ENCODE measurements at regions not wholly inside any gene's neighbourhood (a gene's known extent, or its start where the extent isn't known, plus 50 kb on each side); places are given as distances from the start of the nearest gene placed in this dataset.

DNA sequence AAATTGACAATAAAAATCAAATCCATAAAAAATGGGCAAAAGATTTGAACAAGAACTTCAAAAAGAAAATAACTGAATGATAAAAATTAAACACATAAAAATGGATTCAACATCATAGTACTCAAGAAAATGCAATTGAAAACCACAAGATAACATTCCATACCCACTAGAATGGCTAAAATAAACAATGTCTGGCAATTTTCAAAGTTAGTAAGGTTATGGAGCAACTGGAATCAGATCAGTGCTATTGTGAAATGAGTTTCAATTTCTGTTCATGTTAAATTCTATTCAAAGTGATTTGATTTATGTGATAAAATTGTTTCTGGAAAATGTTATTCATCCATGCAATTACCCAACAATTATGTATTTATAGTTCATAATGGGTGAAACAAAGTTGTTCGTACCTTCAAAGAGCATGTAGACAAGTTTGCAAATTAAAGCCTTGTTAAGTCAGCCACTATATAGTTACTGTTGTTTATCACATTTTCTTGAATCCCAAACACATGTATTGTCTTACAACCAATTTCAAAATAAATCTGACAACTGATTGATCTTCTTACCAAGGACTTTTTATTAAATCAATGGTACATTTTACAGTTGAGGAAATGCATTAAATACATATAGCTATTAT lies 151.5 kb upstream of the CENPW start:
- intact Hi-C loops (cut with micrococcal nuclease), result no loop called here
- no peaks in the 10 kb centered on the region for H3K9me3 Mint-ChIP-seq
- no peaks in the 10 kb centered on the region for H3K27me3 Mint-ChIP-seq
- CTCF ChIA-PET, result interaction anchor here (1.3 kb wide), 1 partner anchor 13 kb away, joined by 4 read pairs; no protein-coding TSS in a partner anchor
- TF ChIP-seq, protein P1, sequence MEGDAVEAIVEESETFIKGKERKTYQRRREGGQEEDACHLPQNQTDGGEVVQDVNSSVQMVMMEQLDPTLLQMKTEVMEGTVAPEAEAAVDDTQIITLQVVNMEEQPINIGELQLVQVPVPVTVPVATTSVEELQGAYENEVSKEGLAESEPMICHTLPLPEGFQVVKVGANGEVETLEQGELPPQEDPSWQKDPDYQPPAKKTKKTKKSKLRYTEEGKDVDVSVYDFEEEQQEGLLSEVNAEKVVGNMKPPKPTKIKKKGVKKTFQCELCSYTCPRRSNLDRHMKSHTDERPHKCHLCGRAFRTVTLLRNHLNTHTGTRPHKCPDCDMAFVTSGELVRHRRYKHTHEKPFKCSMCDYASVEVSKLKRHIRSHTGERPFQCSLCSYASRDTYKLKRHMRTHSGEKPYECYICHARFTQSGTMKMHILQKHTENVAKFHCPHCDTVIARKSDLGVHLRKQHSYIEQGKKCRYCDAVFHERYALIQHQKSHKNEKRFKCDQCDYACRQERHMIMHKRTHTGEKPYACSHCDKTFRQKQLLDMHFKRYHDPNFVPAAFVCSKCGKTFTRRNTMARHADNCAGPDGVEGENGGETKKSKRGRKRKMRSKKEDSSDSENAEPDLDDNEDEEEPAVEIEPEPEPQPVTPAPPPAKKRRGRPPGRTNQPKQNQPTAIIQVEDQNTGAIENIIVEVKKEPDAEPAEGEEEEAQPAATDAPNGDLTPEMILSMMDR (IDR thresholded peaks at IDR 0.05), result no peak
- H3K4me3 Mint-ChIP-seq, result no peak overlapping the region
- DNase-seq (no peak), ATAC-seq (no peak)
- H3K4me1 Mint-ChIP-seq (ENCODE audit: low read depth), result no peaks in the 10 kb centered on the region
- H3K36me3 Mint-ChIP-seq (ENCODE audit: low read depth), result no peaks in the 10 kb centered on the region
- POLR2A ChIA-PET, result no interaction called here
- H3K27ac Mint-ChIP-seq, result no peak overlapping the region

DNA sequence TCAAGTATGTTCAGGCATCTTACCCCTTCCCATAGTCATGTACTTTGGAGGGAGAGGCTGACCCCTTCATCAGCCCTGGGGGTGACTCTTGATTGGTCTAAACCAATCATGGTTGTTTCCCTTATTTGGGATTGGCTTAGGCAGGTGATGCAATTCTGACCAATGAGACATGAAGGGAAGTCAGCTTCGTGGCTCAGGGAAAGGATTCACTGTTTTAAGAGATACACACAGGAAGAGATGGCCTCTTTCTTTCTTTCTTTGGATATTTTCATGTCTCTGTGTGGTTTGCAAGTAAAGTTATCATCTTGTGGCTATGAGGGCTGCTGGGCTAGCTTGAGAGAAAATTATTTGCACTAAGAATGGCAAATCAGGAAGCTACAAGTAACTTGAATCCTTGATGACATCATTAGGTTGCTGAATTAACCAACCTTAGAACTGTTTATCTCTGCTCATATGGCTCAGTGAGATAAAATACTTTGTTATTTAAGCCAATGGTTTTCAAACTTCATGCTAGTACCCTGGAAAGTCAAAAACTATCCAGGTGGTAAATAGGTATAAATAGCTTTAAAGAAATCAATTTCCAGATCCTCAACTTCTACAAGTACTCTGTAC lies 144.2 kb upstream of the CENPW start:
- no peaks in the 10 kb centered on the region for H3K9me3 Mint-ChIP-seq
- intact Hi-C loops (cut with micrococcal nuclease), result no loop called here
- ChIA-PET CTCF (no interaction called here), POLR2A (no interaction called here)
- H3K27me3 Mint-ChIP-seq, result no peaks in the 10 kb centered on the region
- H3K27ac Mint-ChIP-seq, result no peak overlapping the region
- H3K36me3 Mint-ChIP-seq (ENCODE audit: low read depth), result no peaks in the 10 kb centered on the region
- no peak for DNase-seq
- TF ChIP-seq, protein P1 (IDR thresholded peaks at IDR 0.05), result no peak
- no peaks in the 10 kb centered on the region for H3K4me1 Mint-ChIP-seq (ENCODE audit: low read depth)
- no peak overlapping the region for H3K4me3 Mint-ChIP-seq
- no peak for ATAC-seq

DNA sequence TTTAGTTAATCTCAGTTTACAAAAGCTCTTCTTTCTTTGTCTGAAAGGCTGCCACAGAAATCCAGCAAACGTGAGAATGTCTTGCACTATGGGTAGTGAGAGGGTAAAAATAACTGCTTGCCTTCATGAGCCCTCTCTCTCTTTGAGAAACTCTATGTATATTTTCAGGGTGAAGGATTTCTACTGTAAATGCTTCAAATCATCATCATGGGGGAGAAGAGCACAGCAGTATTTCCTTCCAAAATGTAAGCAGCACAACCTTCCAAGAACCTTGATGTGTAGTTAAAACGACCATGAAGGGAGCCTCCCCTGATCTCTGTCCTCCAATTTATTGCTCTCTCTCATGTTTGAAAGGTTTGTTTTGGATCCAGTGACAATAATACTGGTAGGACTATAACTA lies 141.3 kb upstream of the CENPW start:
- Mint-ChIP-seq H3K4me3 (no peak overlapping the region), H3K9me3 (no peaks in the 10 kb centered on the region), H3K36me3 (ENCODE audit: low read depth) (no peaks in the 10 kb centered on the region), H3K4me1 (ENCODE audit: low read depth) (no peaks in the 10 kb centered on the region), H3K27ac (no peak overlapping the region), H3K27me3 (no peaks in the 10 kb centered on the region)
- no peak for DNase-seq
- ChIA-PET CTCF (interaction anchor here (1.1 kb wide), 1 partner anchor 31 kb away, joined by 3 read pairs; no protein-coding TSS in a partner anchor), POLR2A (no interaction called here)
- TF ChIP-seq, protein P1 (IDR thresholded peaks at IDR 0.05), result no peak
- ATAC-seq, result no peak
- intact Hi-C loops (cut with micrococcal nuclease), result no loop called here

DNA sequence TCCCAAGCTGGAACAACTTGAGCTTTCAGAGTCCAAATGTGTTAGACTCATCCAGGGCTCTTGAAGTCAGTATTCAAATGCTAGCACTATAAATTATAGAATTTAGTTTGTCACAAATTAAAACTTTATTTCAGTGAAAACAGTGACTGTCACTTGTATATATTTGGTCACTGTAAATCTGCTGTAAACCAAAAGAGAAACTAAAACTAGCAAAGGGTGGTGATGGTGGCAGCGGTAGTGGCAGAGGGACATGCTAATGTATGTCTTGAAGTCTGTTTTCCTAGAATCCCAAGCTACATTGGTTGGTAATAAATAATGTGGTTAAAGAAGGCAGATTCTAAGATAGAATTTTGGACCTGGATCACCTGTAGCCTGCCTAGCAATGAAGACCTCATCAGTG lies 140.4 kb upstream of the CENPW start:
- ChIA-PET POLR2A (no interaction called here), CTCF (no interaction called here)
- TF ChIP-seq, protein P1 (IDR thresholded peaks at IDR 0.05), result no peak
- no peaks in the 10 kb centered on the region for H3K4me1 Mint-ChIP-seq (ENCODE audit: low read depth)
- H3K9me3 Mint-ChIP-seq, result no peaks in the 10 kb centered on the region
- no peaks in the 10 kb centered on the region for H3K36me3 Mint-ChIP-seq (ENCODE audit: low read depth)
- ATAC-seq (no peak), DNase-seq (no peak)
- H3K27ac Mint-ChIP-seq, result no peak overlapping the region
- intact Hi-C loops (cut with micrococcal nuclease), result no loop called here
- no peaks in the 10 kb centered on the region for H3K27me3 Mint-ChIP-seq
- H3K4me3 Mint-ChIP-seq, result no peak overlapping the region

DNA sequence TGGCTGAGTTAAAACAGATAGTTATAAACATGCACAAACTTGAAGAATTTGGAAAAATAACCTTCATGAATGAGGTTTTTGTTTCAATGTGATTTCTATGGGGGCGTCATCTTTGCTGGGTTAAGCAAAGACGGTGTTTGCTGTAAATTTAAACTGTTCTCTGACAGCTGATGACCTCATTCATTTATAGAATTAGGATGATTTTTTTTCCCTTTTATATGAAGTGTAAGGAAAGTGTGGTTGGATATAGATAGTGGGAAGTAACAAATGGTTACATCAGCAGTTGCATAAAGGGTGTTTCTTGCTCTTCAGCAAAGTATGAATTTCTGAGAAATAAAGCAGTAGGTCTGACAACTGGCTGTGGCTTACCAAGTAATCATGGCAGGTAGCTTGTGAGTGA lies 137.2 kb upstream of the CENPW start:
- POLR2A ChIA-PET, result no interaction called here
- DNase-seq (no peak), ATAC-seq (no peak)
- intact Hi-C loops (cut with micrococcal nuclease), result no loop called here
- Mint-ChIP-seq H3K27ac (no peak overlapping the region), H3K4me3 (no peak overlapping the region), H3K9me3 (no peaks in the 10 kb centered on the region), H3K4me1 (ENCODE audit: low read depth) (no peaks in the 10 kb centered on the region), H3K27me3 (no peaks in the 10 kb centered on the region), H3K36me3 (ENCODE audit: low read depth) (no peaks in the 10 kb centered on the region)
- CTCF ChIA-PET, result interaction anchor here (0.7 kb wide), 1 partner anchor 11 kb away, joined by 3 read pairs; no protein-coding TSS in a partner anchor
- TF ChIP-seq, protein P1 (IDR thresholded peaks at IDR 0.05), result no peak

Data from activated CD8-positive, alpha-beta T cell treated with anti-CD3 and anti-CD28 coated beads for 36 hours (primary cell).